ENCODE measurements at regions not wholly inside any gene's neighbourhood (a gene's known extent, or its start where the extent isn't known, plus 50 kb on each side); places are given as distances from the start of the nearest gene placed in this dataset.

DNA sequence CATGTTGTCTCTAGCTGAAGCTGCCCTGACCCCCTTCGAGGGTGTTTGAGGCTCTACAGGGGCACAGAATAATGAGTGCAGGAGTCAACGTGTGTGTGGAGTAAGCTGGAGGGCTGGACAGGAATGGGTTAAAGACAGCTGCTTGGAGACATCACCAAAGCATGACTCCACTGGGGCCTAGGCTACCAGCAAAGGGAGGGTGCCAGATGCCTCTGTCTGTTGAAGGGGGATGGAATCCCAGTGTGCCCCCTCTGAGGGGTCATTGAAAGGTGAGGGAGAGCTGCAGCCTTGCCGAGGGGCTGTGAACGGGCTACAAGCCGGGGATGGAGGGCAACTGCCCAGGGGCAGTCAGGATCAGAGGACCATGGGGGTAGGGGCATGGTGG, 51.7 kb upstream of the PODXL start:
- Histone ChIP-seq H3K36me3 (ENCODE audit: control insufficient read depth in 2 of 2, extremely low read depth in 1 of 2, insufficient read depth in 2 of 2, low read length in 2 of 2) (no peaks in the 10 kb centered on the region), H3K9me3 (replicated peaks; ENCODE audit: control insufficient read depth, insufficient read depth, low read length) (no peaks in the 10 kb centered on the region), H3K4me3 (replicated peaks in 1 of 3; ENCODE audit: insufficient read depth in 1 of 3, low read depth in 1 of 3, low read length in 3 of 3) (no peak overlapping the region), H3K4me1 (ENCODE audit: control insufficient read depth, extremely low read depth, insufficient read depth, low read length) (no peaks in the 10 kb centered on the region), H4K20me1 (replicated peaks; ENCODE audit: control insufficient read depth, extremely low read depth, insufficient read depth, low read length) (no peaks in the 10 kb centered on the region), H2AFZ (ENCODE audit: low read depth, low read length) (no peak overlapping the region), H3K9ac (replicated peaks; ENCODE audit: extremely low read depth, insufficient read depth, low read length) (no peak overlapping the region), H3K27me3 (ENCODE audit: control insufficient read depth in 2 of 2, insufficient read depth in 2 of 2, low read length in 2 of 2) (peaks cover 0 to 5% of the 10 kb centered on the region in 2 experiments), H3K79me2 (ENCODE audit: control insufficient read depth, insufficient read depth, low read length) (no peaks in the 10 kb centered on the region), H3K27ac (ENCODE audit: insufficient read depth, low read depth, low read length) (no peak overlapping the region), H3K9me1 (replicated peaks; ENCODE audit: control insufficient read depth, extremely low read depth, insufficient read depth, low read length) (no peaks in the 10 kb centered on the region), H3K4me2 (ENCODE audit: insufficient read depth, low read length) (no peak overlapping the region)
- no peak for FAIRE-seq
- CTCF ChIA-PET: interaction anchor here (1.0 kb wide), 2 partner anchors 18 to 22 kb away, joined by 3 to 4 read pairs; no protein-coding TSS in a partner anchor
- TF ChIP-seq, protein P1, sequence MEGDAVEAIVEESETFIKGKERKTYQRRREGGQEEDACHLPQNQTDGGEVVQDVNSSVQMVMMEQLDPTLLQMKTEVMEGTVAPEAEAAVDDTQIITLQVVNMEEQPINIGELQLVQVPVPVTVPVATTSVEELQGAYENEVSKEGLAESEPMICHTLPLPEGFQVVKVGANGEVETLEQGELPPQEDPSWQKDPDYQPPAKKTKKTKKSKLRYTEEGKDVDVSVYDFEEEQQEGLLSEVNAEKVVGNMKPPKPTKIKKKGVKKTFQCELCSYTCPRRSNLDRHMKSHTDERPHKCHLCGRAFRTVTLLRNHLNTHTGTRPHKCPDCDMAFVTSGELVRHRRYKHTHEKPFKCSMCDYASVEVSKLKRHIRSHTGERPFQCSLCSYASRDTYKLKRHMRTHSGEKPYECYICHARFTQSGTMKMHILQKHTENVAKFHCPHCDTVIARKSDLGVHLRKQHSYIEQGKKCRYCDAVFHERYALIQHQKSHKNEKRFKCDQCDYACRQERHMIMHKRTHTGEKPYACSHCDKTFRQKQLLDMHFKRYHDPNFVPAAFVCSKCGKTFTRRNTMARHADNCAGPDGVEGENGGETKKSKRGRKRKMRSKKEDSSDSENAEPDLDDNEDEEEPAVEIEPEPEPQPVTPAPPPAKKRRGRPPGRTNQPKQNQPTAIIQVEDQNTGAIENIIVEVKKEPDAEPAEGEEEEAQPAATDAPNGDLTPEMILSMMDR (IDR thresholded peaks at IDR 0.05; ENCODE audit: extremely low read depth in 1 of 2, insufficient read depth in 1 of 2, low read depth in 1 of 2, low read length in 2 of 2): no peak
- TF ChIP-seq POLR2A (IDR thresholded peaks at IDR 0.05; ENCODE audit: low read depth, low read length) (no peak), EZH2 (IDR thresholded peaks at IDR 0.05; ENCODE audit: borderline replicate concordance, low read depth, low read length, severe bottlenecking) (no peak), GATA2 (IDR thresholded peaks at IDR 0.05; ENCODE audit: insufficient read depth, insufficient read length, low read depth, low read length) (no peak), FOS (IDR thresholded peaks at IDR 0.05; ENCODE audit: borderline replicate concordance, insufficient read depth, low read length) (no peak), MYC (IDR thresholded peaks at IDR 0.05; ENCODE audit: low read depth, low read length) (no peak), JUN (IDR thresholded peaks at IDR 0.05; ENCODE audit: borderline replicate concordance, insufficient read depth, insufficient read length, low read depth) (no peak), POLR2AphosphoS5 (IDR thresholded peaks at IDR 0.05; ENCODE audit: insufficient read depth, low read depth, low read length) (no peak)
- TF ChIP-seq, protein P2, sequence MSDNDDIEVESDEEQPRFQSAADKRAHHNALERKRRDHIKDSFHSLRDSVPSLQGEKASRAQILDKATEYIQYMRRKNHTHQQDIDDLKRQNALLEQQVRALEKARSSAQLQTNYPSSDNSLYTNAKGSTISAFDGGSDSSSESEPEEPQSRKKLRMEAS (IDR thresholded peaks at IDR 0.05; ENCODE audit: insufficient read depth, insufficient read length): no peak
- dilution Hi-C loops (cut with MboI; ENCODE audit: extremely low pct_ligation_motif_present, low sequenced_read_pairs) (no loop called here), intact Hi-C loops (cut with micrococcal nuclease) (no loop called here)
- POLR2A ChIA-PET: no interaction called here
- no peak for DNase-seq (ENCODE audit: low read depth, low spot score)
- no TSS peak for BruUV-seq (replicated peaks)
